Osteoblast (primary cell): ENCODE measurements at regions not wholly inside any gene's neighbourhood (a gene's known extent, or its start where the extent isn't known, plus 50 kb on each side); places are given as distances from the start of the nearest gene placed in this dataset.

Experiments used
- DNase-seq: peaks from one replicate; pipeline ENCODE4 v3.0.0; 2011; ENCODE audit warnings: low spot score, mixed read lengths; ENCODE audit not compliant: insufficient read length; ENCODE audit errors: missing footprints
- H2AFZ ChIP-seq: 2 replicates; pipeline ENCODE4 v1.6.0; 2011; ENCODE audit warnings: mild to moderate bottlenecking, low read length
- H3K27ac ChIP-seq: 2 replicates; pipeline ENCODE4 v1.5.1; 2011; ENCODE audit warnings: mild to moderate bottlenecking, low read depth, low read length, moderate library complexity
- H3K27me3 ChIP-seq: 2 replicates; pipeline ENCODE4 v1.6.0; 2012; ENCODE audit warnings: mild to moderate bottlenecking, control low read depth, inconsistent platforms, low read length, moderate library complexity; ENCODE audit not compliant: insufficient read depth
- H3K36me3 ChIP-seq: 2 replicates; pipeline ENCODE4 v1.5.1; 2011; ENCODE audit warnings: mild to moderate bottlenecking, low read length, control low read depth, moderate library complexity; ENCODE audit not compliant: insufficient read depth
- H3K4me1 ChIP-seq: 2 replicates; pipeline ENCODE4 v1.5.1; 2011; ENCODE audit warnings: mild to moderate bottlenecking, low read length, control low read depth, moderate library complexity; ENCODE audit not compliant: insufficient read depth
- H3K4me2 ChIP-seq: 2 replicates; pipeline ENCODE4 v1.6.0; 2011; ENCODE audit warnings: mild to moderate bottlenecking, low read length; ENCODE audit not compliant: insufficient read depth
- H3K4me3 ChIP-seq: fragments of 200-600 bp; sonication (generic); 3 replicates; pipeline ENCODE4 v1.5.1; 2012; ENCODE audit warnings: mild to moderate bottlenecking, low read length, inconsistent platforms; ENCODE audit not compliant: insufficient read depth
- H3K79me2 ChIP-seq: 2 replicates; pipeline ENCODE4 v1.6.0; 2012; ENCODE audit warnings: mild to moderate bottlenecking, low read length, control low read depth, inconsistent platforms; ENCODE audit not compliant: insufficient read depth
- H3K9me3 ChIP-seq: 2 replicates; pipeline ENCODE4 v1.5.1; 2011; ENCODE audit warnings: low read depth, low read length, control low read depth
- H4K20me1 ChIP-seq: 2 replicates; pipeline ENCODE4 v1.6.0; 2012; ENCODE audit warnings: mild to moderate bottlenecking, low read length, control low read depth; ENCODE audit not compliant: insufficient read depth
- TF ChIP-seq, protein P1 (sequence below): IDR thresholded peaks from 2 replicates; pipeline ENCODE4 v1.5.1; 2011; ENCODE audit warnings: mild to moderate bottlenecking, low read depth, low read length, moderate library complexity; ENCODE audit errors: extremely low read depth

- H3K27ac ChIP-seq: no peak overlapping the region
- H4K20me1 ChIP-seq: no peaks in the 10 kb centered on the region
- H3K4me1 ChIP-seq: no peaks in the 10 kb centered on the region
- no peaks in the 10 kb centered on the region for H3K36me3 ChIP-seq
- H3K4me3 ChIP-seq: no peak overlapping the region
- H3K27me3 ChIP-seq: no peaks in the 10 kb centered on the region
- H3K9me3 ChIP-seq: peaks cover 7% of the 10 kb centered on the region
- TF ChIP-seq, protein P1, sequence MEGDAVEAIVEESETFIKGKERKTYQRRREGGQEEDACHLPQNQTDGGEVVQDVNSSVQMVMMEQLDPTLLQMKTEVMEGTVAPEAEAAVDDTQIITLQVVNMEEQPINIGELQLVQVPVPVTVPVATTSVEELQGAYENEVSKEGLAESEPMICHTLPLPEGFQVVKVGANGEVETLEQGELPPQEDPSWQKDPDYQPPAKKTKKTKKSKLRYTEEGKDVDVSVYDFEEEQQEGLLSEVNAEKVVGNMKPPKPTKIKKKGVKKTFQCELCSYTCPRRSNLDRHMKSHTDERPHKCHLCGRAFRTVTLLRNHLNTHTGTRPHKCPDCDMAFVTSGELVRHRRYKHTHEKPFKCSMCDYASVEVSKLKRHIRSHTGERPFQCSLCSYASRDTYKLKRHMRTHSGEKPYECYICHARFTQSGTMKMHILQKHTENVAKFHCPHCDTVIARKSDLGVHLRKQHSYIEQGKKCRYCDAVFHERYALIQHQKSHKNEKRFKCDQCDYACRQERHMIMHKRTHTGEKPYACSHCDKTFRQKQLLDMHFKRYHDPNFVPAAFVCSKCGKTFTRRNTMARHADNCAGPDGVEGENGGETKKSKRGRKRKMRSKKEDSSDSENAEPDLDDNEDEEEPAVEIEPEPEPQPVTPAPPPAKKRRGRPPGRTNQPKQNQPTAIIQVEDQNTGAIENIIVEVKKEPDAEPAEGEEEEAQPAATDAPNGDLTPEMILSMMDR: no peak
- no peak for DNase-seq
- no peak overlapping the region for H3K4me2 ChIP-seq
- H2AFZ ChIP-seq: no peak overlapping the region
- no peaks in the 10 kb centered on the region for H3K79me2 ChIP-seq
Observed at GRCh38 chr3:1883534-1883933, 215.1 kb upstream of the CNTN4 start.

- H3K9me3 ChIP-seq: no peaks in the 10 kb centered on the region
- H3K4me3 ChIP-seq: no peak overlapping the region
- H3K36me3 ChIP-seq: no peaks in the 10 kb centered on the region
- TF ChIP-seq, protein P1: no peak
- H3K27me3 ChIP-seq: no peaks in the 10 kb centered on the region
- H3K79me2 ChIP-seq: no peaks in the 10 kb centered on the region
- no peak for DNase-seq
- H3K4me1 ChIP-seq: no peaks in the 10 kb centered on the region
- no peak overlapping the region for H3K4me2 ChIP-seq
- H4K20me1 ChIP-seq: no peaks in the 10 kb centered on the region
- no peak overlapping the region for H3K27ac ChIP-seq
- H2AFZ ChIP-seq: no peak overlapping the region
Observed at GRCh38 chr3:1892459-1892858, 206.2 kb upstream of the CNTN4 start.

DNA sequence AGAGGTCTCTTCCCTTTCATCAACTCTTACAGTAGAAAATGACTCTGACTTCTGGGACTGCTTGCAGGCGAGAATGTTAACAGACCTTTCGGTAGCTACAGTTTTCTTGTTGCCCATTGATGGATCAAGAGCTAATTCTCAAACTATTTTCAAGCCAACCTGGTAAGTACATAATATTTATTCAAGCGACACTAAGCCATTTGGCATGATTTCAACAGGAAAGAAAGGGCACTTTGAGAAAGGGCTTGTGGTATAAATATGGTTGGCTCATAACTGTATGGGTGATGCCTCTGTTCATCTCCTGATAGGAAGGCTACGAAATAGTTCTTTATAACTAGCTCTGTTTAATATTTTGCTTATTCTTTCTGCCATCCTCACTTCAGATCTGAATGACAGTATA is 196.2 kb upstream of the CNTN4 start:
- Histone ChIP-seq H3K9me3 (peaks cover 4% of the 10 kb centered on the region), H3K4me1 (no peaks in the 10 kb centered on the region), H4K20me1 (no peaks in the 10 kb centered on the region), H3K79me2 (no peaks in the 10 kb centered on the region), H3K36me3 (no peaks in the 10 kb centered on the region), H3K27ac (no peak overlapping the region), H3K27me3 (no peaks in the 10 kb centered on the region), H3K4me3 (no peak overlapping the region), H2AFZ (no peak overlapping the region), H3K4me2 (no peak overlapping the region)
- TF ChIP-seq, protein P1: no peak
- no peak for DNase-seq

DNA sequence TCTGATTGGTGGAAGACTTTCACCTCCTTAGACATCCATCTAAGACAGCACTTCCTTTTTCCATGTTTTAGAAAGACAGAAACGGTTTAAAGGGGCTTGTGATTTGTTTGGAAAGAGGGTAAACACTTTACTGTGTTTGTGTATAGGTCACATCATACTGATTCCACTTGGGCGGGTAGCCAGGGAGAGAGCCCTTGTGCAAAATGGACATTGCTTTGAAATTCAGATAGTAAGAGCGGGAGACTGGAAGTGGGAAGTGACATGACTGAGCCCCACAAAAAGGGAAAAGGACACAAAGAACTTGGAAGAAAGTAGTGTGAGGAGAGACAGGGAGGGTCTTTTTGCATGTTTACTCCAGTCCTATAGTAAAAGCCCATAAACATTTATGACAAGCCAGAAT is 195.6 kb upstream of the CNTN4 start:
- Histone ChIP-seq H3K79me2 (no peaks in the 10 kb centered on the region), H3K9me3 (peaks cover 4% of the 10 kb centered on the region), H3K27me3 (no peaks in the 10 kb centered on the region), H3K4me1 (no peaks in the 10 kb centered on the region), H3K27ac (no peak overlapping the region), H3K4me2 (no peak overlapping the region), H4K20me1 (no peaks in the 10 kb centered on the region), H3K4me3 (no peak overlapping the region), H2AFZ (no peak overlapping the region), H3K36me3 (no peaks in the 10 kb centered on the region)
- DNase-seq: no peak
- TF ChIP-seq, protein P1: no peak
